Hepatocyte (in vitro differentiated cells): ENCODE measurements at regions not wholly inside any gene's neighbourhood (a gene's known extent, or its start where the extent isn't known, plus 50 kb on each side); places are given as distances from the start of the nearest gene placed in this dataset.

Source experiments
- DNase-seq: peaks from one replicate; pipeline ENCODE4 v3.0.0-alpha.2; 2016; ENCODE audit warnings: low spot score
- H2AFZ ChIP-seq: fragments of 200-600 bp; sonication (generic); 2 replicates; pipeline ENCODE4 v1.6.0; 2016; ENCODE audit warnings: antibody characterized with exemption, mild to moderate bottlenecking
- H3K27ac ChIP-seq: fragments of 200-600 bp; sonication (generic); 2 replicates; pipeline ENCODE4 v1.5.1; 2016; ENCODE audit warnings: mild to moderate bottlenecking
- H3K27me3 ChIP-seq: fragments of 200-600 bp; sonication (generic); 2 replicates; pipeline ENCODE4 v1.6.1; 2016
- H3K36me3 ChIP-seq: fragments of 200-600 bp; sonication (generic); replicated peaks from 2 replicates; pipeline ENCODE4 v1.5.1; 2016; ENCODE audit warnings: low read depth; ENCODE audit not compliant: insufficient read depth
- H3K4me1 ChIP-seq: fragments of 200-600 bp; sonication (generic); 2 replicates; pipeline ENCODE4 v1.5.1; 2016; ENCODE audit warnings: mild to moderate bottlenecking, moderate library complexity; ENCODE audit not compliant: insufficient read depth
- H3K4me2 ChIP-seq: fragments of 200-600 bp; sonication (generic); 2 replicates; pipeline ENCODE4 v1.6.0; 2016
- H3K4me3 ChIP-seq: fragments of 200-600 bp; sonication (generic); 2 replicates; pipeline ENCODE4 v1.5.1; 2016; ENCODE audit warnings: mild to moderate bottlenecking
- H3K79me2 ChIP-seq: fragments of 200-600 bp; sonication (generic); 2 replicates; pipeline ENCODE4 v1.6.0; 2017; ENCODE audit warnings: mild to moderate bottlenecking
- H3K9me2 ChIP-seq: fragments of 200-600 bp; sonication (generic); replicated peaks from 2 replicates; pipeline ENCODE4 v1.6.0; 2017; ENCODE audit warnings: mild to moderate bottlenecking; ENCODE audit not compliant: insufficient read depth
- H3K9me3 ChIP-seq: fragments of 200-600 bp; sonication (generic); 2 replicates; pipeline ENCODE4 v1.5.1; 2016; ENCODE audit warnings: low read depth, mild to moderate bottlenecking
- H4K20me1 ChIP-seq: fragments of 200-600 bp; sonication (generic); 2 replicates; pipeline ENCODE4 v1.6.0; 2016; ENCODE audit warnings: mild to moderate bottlenecking; ENCODE audit not compliant: insufficient read depth, poor library complexity, severe bottlenecking
- CTCF ChIP-seq: fragments of 200-600 bp; sonication (generic); IDR thresholded peaks from 2 replicates; pipeline ENCODE4 v1.5.1; 2016; ENCODE audit warnings: antibody characterized with exemption, mild to moderate bottlenecking; ENCODE audit not compliant: poor library complexity
- EZH2 ChIP-seq: fragments of 200-600 bp; sonication (generic); IDR thresholded peaks from 2 replicates; pipeline ENCODE4 v1.6.1; 2016; ENCODE audit warnings: antibody characterized with exemption, mild to moderate bottlenecking, borderline replicate concordance
- EZH2phosphoT487 ChIP-seq: fragments of 200-600 bp; sonication (generic); IDR thresholded peaks from one replicate; pipeline ENCODE4 v1.6.1; 2018; ENCODE audit warnings: antibody characterized with exemption, mild to moderate bottlenecking, low read depth, moderate library complexity; ENCODE audit not compliant: unreplicated experiment, severe bottlenecking
- WGBS: methylation state at CpG from one replicate; pipeline ENCODE4 v1.1.6; 2016; ENCODE audit warnings: low lambda C conversion rate; ENCODE audit errors: missing lambda C conversion rate; 5-methylcytosine and 5-hydroxymethylcytosine counted together

- Histone ChIP-seq H3K4me1 (peaks cover 7% of the 10 kb centered on the region), H3K79me2 (no peaks in the 10 kb centered on the region), H3K4me2 (no peak overlapping the region), H3K36me3 (no peaks in the 10 kb centered on the region), H3K9me3 (no peaks in the 10 kb centered on the region), H3K9me2 (no peaks in the 10 kb centered on the region), H3K4me3 (no peak overlapping the region), H3K27ac (no peak overlapping the region), H2AFZ (no peak overlapping the region), H3K27me3 (no peaks in the 10 kb centered on the region), H4K20me1 (no peaks in the 10 kb centered on the region)
- WGBS: 88% methylated on average over 2 of the region's 2 CpGs
- TF ChIP-seq EZH2: no peak
- TF ChIP-seq EZH2phosphoT487: no peak
- no peak for DNase-seq
Measured at GRCh38 chr5:175343308-175343707, 100.7 kb downstream of the DRD1 start.

GRCh38 chr5:175340180-175340579, 103.8 kb downstream of the DRD1 start:
- Histone ChIP-seq H4K20me1 (no peaks in the 10 kb centered on the region), H3K9me3 (no peaks in the 10 kb centered on the region), H3K27ac (no peak overlapping the region), H3K79me2 (no peaks in the 10 kb centered on the region), H3K4me1 (peaks cover 5% of the 10 kb centered on the region), H3K4me3 (no peak overlapping the region), H3K36me3 (no peaks in the 10 kb centered on the region), H3K27me3 (no peaks in the 10 kb centered on the region), H3K4me2 (no peak overlapping the region), H2AFZ (no peak overlapping the region), H3K9me2 (no peaks in the 10 kb centered on the region)
- DNase-seq: no peak
- 63% methylated on average over 2 of the region's 2 CpGs for WGBS
- TF ChIP-seq CTCF: no peak
- no peak for TF ChIP-seq EZH2
- no peak for TF ChIP-seq EZH2phosphoT487

GRCh38 chr5:175337680-175338079, 106.3 kb downstream of the DRD1 start:
- Histone ChIP-seq H4K20me1 (no peaks in the 10 kb centered on the region), H3K79me2 (no peaks in the 10 kb centered on the region), H3K4me3 (no peak overlapping the region), H3K9me2 (no peaks in the 10 kb centered on the region), H2AFZ (no peak overlapping the region), H3K36me3 (no peaks in the 10 kb centered on the region), H3K4me2 (no peak overlapping the region), H3K4me1 (no peaks in the 10 kb centered on the region), H3K27ac (no peak overlapping the region), H3K9me3 (no peaks in the 10 kb centered on the region), H3K27me3 (no peaks in the 10 kb centered on the region)
- no peak for DNase-seq
- 87% methylated on average over 3 of the region's 3 CpGs for WGBS
- TF ChIP-seq EZH2phosphoT487 (no peak), CTCF (no peak), EZH2 (no peak)

GRCh38 chr5:175336781-175337180, 107.2 kb downstream of the DRD1 start:
- Histone ChIP-seq H4K20me1 (no peaks in the 10 kb centered on the region), H3K9me2 (no peaks in the 10 kb centered on the region), H3K36me3 (no peaks in the 10 kb centered on the region), H3K4me1 (no peaks in the 10 kb centered on the region), H3K79me2 (no peaks in the 10 kb centered on the region), H3K9me3 (no peaks in the 10 kb centered on the region), H2AFZ (no peak overlapping the region), H3K4me2 (no peak overlapping the region), H3K27ac (no peak overlapping the region), H3K4me3 (no peak overlapping the region), H3K27me3 (no peaks in the 10 kb centered on the region)
- TF ChIP-seq CTCF (no peak), EZH2 (no peak), EZH2phosphoT487 (no peak)
- WGBS: 40% methylated on average over 2 of the region's 2 CpGs
- DNase-seq: no peak
